ENCODE measurements at regions not wholly inside any gene's neighbourhood (a gene's known extent, or its start where the extent isn't known, plus 50 kb on each side); places are given as distances from the start of the nearest gene placed in this dataset.

DNA sequence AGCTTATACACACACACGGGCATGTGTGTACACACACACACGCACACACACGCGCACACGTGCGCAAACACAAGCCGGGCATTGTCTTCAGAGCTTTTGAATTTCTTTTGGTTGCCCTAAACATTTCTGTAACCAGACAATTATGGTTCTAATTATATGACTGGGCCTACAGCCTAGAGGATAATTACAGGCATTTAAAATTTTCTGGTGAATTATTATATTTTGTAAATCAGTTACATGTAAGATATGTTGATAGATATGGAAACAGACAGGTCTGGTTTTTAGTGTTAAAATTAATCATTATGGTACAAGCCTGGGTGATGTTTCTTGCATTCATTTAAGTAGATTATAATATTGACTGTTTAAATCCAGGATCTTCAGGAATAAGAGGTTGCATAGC, 1120.5 kb downstream of the ADGRL3 start (continued):
- TF ChIP-seq CREB1 (CRISPR knock-in tag; IDR thresholded peaks at IDR 0.05; ENCODE audit: low read depth) (no peak), ZNF114 (CRISPR knock-in tag; IDR thresholded peaks at IDR 0.05) (no peak)

DNA sequence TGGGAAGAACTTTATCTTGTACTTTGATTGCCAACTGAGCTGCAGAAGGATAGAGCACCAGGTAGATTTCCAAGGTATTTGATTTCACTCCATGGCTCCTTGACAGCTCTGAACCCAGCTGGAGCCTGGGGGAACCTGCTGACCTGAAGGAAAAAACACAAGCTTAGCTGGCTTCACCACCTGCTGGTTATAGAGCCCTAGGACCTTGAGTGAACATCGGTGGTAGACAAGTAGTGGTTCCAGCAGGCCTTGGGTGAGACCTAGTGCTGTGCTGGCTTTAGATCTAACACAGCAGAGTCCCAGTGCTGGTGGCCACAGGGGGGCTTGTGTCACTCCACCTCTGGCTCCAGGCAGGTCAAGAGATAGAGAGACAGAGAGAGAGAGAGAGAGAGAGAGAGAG, 1102.6 kb downstream of the ADGRL3 start:
- TF ChIP-seq NANOG (IDR thresholded peaks at IDR 0.05; ENCODE audit: borderline replicate concordance): no peak
- H3K36me3 ChIP-seq (ENCODE audit: insufficient read depth): no peaks in the 10 kb centered on the region
- Mint-ChIP-seq H3K36me3 (ENCODE audit: low read depth) (peaks cover 6% of the 10 kb centered on the region; the same call in 1 of the 3 replicates), H3K9me3 (peaks cover 19% of the 10 kb centered on the region), H3K27ac (no peak overlapping the region), H3K27me3 (ENCODE audit: insufficient read depth, low read depth, poor library complexity) (peaks cover 1% of the 10 kb centered on the region), H3K4me3 (no peak overlapping the region), H3K4me1 (peaks cover 4% of the 10 kb centered on the region; the same call in 2 of the 3 replicates)
- no peak overlapping the region for H3K4me3 ChIP-seq
- H3K9me2 ChIP-seq (ENCODE audit: insufficient read depth): peaks cover 6% of the 10 kb centered on the region; the same call in 1 of the 2 replicates
- no peaks in the 10 kb centered on the region for H3K27me3 ChIP-seq (ENCODE audit: insufficient read depth)
- H2AFZ ChIP-seq: no peak overlapping the region
- H3K4me2 ChIP-seq: no peak overlapping the region
- no peaks in the 10 kb centered on the region for H3K4me1 ChIP-seq (ENCODE audit: insufficient read depth)
- H3K27ac ChIP-seq (ENCODE audit: low read depth): no peak overlapping the region
- DNase-seq (ENCODE audit: low spot score) (no peak), ATAC-seq (peak; percentile 37; the same call in 2 of the 3 replicates)
- no peaks in the 10 kb centered on the region for H3K79me2 ChIP-seq (replicated peaks; ENCODE audit: insufficient read depth)
- H4K20me1 ChIP-seq (replicated peaks; ENCODE audit: insufficient read depth): no peaks in the 10 kb centered on the region
- H3F3A ChIP-seq (replicated peaks; ENCODE audit: low read depth): no peaks in the 10 kb centered on the region

DNA sequence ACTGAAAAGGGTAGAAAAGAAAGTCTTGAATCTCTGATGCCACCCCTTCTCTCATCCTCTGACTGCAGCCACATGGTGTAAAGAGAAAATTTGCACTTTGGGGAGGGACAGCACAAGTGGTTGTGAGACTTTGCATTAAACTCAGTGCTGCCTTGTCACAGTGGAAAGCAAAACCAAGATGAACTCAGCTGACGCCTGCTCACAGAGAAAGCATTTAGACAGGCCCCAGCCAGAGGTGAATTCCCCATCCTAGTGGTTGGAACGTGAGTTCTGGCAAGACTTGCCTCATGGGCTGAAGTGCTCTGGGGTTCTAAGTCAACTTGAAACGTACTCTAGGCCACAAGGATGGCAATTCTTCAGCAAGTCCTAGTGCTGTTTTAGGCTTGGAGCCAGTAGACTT, 1101.4 kb downstream of the ADGRL3 start:
- ATAC-seq: no peak
- Histone ChIP-seq H3K79me2 (replicated peaks; ENCODE audit: insufficient read depth) (no peaks in the 10 kb centered on the region), H3F3A (replicated peaks; ENCODE audit: low read depth) (no peaks in the 10 kb centered on the region), H3K27me3 (ENCODE audit: insufficient read depth) (no peaks in the 10 kb centered on the region), H3K4me2 (no peak overlapping the region), H3K9me2 (ENCODE audit: insufficient read depth) (peaks cover 6% of the 10 kb centered on the region; the same call in 1 of the 2 replicates), H4K20me1 (replicated peaks; ENCODE audit: insufficient read depth) (no peaks in the 10 kb centered on the region), H3K4me3 (no peak overlapping the region), H3K4me1 (ENCODE audit: insufficient read depth) (no peaks in the 10 kb centered on the region), H2AFZ (peak overlapping the region; percentile 49), H3K36me3 (ENCODE audit: insufficient read depth) (no peaks in the 10 kb centered on the region), H3K27ac (ENCODE audit: low read depth) (no peak overlapping the region)
- Mint-ChIP-seq H3K36me3 (ENCODE audit: low read depth) (0 out of 3 replicates have a peak, but pooled peaks cover 3% of the 10 kb centered on the region), H3K27me3 (ENCODE audit: insufficient read depth, low read depth, poor library complexity) (peaks cover 1% of the 10 kb centered on the region), H3K4me1 (peaks cover 4% of the 10 kb centered on the region; the same call in 2 of the 3 replicates), H3K4me3 (no peak overlapping the region), H3K27ac (no peak overlapping the region), H3K9me3 (peaks cover 13% of the 10 kb centered on the region; the same call in 2 of the 3 replicates)
- DNase-seq (ENCODE audit: low spot score): no peak
- TF ChIP-seq STAT1 (IDR thresholded peaks at IDR 0.05; ENCODE audit: unreplicated experiment) (no peak), JUNB (IDR thresholded peaks at IDR 0.05; ENCODE audit: unreplicated experiment) (no peak), ZNF331 (CRISPR knock-in tag; IDR thresholded peaks at IDR 0.05; ENCODE audit: low read depth) (no peak), EZH2phosphoT487 (IDR thresholded peaks at IDR 0.05; ENCODE audit: unreplicated experiment) (no peak), CREB1 (CRISPR knock-in tag; IDR thresholded peaks at IDR 0.05; ENCODE audit: low read depth) (no peak)
- TF ChIP-seq, protein P1, sequence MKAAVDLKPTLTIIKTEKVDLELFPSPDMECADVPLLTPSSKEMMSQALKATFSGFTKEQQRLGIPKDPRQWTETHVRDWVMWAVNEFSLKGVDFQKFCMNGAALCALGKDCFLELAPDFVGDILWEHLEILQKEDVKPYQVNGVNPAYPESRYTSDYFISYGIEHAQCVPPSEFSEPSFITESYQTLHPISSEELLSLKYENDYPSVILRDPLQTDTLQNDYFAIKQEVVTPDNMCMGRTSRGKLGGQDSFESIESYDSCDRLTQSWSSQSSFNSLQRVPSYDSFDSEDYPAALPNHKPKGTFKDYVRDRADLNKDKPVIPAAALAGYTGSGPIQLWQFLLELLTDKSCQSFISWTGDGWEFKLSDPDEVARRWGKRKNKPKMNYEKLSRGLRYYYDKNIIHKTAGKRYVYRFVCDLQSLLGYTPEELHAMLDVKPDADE (IDR thresholded peaks at IDR 0.05): no peak
- TF ChIP-seq, protein P2, sequence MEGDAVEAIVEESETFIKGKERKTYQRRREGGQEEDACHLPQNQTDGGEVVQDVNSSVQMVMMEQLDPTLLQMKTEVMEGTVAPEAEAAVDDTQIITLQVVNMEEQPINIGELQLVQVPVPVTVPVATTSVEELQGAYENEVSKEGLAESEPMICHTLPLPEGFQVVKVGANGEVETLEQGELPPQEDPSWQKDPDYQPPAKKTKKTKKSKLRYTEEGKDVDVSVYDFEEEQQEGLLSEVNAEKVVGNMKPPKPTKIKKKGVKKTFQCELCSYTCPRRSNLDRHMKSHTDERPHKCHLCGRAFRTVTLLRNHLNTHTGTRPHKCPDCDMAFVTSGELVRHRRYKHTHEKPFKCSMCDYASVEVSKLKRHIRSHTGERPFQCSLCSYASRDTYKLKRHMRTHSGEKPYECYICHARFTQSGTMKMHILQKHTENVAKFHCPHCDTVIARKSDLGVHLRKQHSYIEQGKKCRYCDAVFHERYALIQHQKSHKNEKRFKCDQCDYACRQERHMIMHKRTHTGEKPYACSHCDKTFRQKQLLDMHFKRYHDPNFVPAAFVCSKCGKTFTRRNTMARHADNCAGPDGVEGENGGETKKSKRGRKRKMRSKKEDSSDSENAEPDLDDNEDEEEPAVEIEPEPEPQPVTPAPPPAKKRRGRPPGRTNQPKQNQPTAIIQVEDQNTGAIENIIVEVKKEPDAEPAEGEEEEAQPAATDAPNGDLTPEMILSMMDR (conservative IDR thresholded peaks at IDR 0.05; ENCODE audit: low read depth in 2 of 2): no peak
- TF ChIP-seq, protein P3, sequence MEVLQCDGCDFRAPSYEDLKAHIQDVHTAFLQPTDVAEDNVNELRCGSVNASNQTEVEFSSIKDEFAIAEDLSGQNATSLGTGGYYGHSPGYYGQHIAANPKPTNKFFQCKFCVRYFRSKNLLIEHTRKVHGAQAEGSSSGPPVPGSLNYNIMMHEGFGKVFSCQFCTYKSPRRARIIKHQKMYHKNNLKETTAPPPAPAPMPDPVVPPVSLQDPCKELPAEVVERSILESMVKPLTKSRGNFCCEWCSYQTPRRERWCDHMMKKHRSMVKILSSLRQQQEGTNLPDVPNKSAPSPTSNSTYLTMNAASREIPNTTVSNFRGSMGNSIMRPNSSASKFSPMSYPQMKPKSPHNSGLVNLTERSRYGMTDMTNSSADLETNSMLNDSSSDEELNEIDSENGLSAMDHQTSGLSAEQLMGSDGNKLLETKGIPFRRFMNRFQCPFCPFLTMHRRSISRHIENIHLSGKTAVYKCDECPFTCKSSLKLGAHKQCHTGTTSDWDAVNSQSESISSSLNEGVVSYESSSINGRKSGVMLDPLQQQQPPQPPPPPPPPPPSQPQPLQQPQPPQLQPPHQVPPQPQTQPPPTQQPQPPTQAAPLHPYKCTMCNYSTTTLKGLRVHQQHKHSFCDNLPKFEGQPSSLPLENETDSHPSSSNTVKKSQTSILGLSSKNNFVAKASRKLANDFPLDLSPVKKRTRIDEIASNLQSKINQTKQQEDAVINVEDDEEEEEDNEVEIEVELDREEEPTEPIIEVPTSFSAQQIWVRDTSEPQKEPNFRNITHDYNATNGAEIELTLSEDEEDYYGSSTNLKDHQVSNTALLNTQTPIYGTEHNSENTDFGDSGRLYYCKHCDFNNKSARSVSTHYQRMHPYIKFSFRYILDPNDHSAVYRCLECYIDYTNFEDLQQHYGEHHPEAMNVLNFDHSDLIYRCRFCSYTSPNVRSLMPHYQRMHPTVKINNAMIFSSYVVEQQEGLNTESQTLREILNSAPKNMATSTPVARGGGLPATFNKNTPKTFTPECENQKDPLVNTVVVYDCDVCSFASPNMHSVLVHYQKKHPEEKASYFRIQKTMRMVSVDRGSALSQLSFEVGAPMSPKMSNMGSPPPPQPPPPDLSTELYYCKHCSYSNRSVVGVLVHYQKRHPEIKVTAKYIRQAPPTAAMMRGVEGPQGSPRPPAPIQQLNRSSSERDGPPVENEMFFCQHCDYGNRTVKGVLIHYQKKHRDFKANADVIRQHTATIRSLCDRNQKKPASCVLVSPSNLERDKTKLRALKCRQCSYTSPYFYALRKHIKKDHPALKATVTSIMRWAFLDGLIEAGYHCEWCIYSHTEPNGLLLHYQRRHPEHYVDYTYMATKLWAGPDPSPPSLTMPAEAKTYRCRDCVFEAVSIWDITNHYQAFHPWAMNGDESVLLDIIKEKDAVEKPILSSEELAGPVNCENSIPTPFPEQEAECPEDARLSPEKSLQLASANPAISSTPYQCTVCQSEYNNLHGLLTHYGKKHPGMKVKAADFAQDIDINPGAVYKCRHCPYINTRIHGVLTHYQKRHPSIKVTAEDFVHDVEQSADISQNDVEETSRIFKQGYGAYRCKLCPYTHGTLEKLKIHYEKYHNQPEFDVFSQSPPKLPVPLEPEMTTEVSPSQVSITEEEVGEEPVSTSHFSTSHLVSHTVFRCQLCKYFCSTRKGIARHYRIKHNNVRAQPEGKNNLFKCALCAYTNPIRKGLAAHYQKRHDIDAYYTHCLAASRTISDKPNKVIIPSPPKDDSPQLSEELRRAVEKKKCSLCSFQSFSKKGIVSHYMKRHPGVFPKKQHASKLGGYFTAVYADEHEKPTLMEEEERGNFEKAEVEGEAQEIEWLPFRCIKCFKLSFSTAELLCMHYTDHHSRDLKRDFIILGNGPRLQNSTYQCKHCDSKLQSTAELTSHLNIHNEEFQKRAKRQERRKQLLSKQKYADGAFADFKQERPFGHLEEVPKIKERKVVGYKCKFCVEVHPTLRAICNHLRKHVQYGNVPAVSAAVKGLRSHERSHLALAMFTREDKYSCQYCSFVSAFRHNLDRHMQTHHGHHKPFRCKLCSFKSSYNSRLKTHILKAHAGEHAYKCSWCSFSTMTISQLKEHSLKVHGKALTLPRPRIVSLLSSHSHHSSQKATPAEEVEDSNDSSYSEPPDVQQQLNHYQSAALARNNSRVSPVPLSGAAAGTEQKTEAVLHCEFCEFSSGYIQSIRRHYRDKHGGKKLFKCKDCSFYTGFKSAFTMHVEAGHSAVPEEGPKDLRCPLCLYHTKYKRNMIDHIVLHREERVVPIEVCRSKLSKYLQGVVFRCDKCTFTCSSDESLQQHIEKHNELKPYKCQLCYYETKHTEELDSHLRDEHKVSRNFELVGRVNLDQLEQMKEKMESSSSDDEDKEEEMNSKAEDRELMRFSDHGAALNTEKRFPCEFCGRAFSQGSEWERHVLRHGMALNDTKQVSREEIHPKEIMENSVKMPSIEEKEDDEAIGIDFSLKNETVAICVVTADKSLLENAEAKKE (CRISPR knock-in tag; IDR thresholded peaks at IDR 0.05): no peak
